ENCODE measurements at regions not wholly inside any gene's neighbourhood (a gene's known extent, or its start where the extent isn't known, plus 50 kb on each side); places are given as distances from the start of the nearest gene placed in this dataset.

DNA sequence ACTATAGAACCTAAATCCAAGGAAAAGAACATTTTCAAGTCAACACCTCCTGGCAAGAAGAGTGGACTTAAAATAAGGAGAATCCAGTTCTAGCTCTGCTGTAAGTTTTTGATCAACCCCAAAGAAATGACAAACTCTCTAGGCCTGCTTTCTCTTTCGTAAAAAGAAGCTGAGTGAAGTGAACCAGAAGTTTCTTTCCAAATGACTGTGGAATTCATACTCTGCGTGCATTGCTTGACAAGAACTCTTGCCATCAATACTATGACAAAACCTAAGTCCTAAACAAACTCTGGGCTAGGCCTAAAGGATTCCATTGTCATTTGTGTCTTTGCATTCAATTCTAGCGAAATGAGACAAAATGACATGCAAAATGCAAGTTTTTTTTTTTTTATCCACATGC lies 187.5 kb upstream of the SOX9 start (continued):
- TF ChIP-seq, protein P1, sequence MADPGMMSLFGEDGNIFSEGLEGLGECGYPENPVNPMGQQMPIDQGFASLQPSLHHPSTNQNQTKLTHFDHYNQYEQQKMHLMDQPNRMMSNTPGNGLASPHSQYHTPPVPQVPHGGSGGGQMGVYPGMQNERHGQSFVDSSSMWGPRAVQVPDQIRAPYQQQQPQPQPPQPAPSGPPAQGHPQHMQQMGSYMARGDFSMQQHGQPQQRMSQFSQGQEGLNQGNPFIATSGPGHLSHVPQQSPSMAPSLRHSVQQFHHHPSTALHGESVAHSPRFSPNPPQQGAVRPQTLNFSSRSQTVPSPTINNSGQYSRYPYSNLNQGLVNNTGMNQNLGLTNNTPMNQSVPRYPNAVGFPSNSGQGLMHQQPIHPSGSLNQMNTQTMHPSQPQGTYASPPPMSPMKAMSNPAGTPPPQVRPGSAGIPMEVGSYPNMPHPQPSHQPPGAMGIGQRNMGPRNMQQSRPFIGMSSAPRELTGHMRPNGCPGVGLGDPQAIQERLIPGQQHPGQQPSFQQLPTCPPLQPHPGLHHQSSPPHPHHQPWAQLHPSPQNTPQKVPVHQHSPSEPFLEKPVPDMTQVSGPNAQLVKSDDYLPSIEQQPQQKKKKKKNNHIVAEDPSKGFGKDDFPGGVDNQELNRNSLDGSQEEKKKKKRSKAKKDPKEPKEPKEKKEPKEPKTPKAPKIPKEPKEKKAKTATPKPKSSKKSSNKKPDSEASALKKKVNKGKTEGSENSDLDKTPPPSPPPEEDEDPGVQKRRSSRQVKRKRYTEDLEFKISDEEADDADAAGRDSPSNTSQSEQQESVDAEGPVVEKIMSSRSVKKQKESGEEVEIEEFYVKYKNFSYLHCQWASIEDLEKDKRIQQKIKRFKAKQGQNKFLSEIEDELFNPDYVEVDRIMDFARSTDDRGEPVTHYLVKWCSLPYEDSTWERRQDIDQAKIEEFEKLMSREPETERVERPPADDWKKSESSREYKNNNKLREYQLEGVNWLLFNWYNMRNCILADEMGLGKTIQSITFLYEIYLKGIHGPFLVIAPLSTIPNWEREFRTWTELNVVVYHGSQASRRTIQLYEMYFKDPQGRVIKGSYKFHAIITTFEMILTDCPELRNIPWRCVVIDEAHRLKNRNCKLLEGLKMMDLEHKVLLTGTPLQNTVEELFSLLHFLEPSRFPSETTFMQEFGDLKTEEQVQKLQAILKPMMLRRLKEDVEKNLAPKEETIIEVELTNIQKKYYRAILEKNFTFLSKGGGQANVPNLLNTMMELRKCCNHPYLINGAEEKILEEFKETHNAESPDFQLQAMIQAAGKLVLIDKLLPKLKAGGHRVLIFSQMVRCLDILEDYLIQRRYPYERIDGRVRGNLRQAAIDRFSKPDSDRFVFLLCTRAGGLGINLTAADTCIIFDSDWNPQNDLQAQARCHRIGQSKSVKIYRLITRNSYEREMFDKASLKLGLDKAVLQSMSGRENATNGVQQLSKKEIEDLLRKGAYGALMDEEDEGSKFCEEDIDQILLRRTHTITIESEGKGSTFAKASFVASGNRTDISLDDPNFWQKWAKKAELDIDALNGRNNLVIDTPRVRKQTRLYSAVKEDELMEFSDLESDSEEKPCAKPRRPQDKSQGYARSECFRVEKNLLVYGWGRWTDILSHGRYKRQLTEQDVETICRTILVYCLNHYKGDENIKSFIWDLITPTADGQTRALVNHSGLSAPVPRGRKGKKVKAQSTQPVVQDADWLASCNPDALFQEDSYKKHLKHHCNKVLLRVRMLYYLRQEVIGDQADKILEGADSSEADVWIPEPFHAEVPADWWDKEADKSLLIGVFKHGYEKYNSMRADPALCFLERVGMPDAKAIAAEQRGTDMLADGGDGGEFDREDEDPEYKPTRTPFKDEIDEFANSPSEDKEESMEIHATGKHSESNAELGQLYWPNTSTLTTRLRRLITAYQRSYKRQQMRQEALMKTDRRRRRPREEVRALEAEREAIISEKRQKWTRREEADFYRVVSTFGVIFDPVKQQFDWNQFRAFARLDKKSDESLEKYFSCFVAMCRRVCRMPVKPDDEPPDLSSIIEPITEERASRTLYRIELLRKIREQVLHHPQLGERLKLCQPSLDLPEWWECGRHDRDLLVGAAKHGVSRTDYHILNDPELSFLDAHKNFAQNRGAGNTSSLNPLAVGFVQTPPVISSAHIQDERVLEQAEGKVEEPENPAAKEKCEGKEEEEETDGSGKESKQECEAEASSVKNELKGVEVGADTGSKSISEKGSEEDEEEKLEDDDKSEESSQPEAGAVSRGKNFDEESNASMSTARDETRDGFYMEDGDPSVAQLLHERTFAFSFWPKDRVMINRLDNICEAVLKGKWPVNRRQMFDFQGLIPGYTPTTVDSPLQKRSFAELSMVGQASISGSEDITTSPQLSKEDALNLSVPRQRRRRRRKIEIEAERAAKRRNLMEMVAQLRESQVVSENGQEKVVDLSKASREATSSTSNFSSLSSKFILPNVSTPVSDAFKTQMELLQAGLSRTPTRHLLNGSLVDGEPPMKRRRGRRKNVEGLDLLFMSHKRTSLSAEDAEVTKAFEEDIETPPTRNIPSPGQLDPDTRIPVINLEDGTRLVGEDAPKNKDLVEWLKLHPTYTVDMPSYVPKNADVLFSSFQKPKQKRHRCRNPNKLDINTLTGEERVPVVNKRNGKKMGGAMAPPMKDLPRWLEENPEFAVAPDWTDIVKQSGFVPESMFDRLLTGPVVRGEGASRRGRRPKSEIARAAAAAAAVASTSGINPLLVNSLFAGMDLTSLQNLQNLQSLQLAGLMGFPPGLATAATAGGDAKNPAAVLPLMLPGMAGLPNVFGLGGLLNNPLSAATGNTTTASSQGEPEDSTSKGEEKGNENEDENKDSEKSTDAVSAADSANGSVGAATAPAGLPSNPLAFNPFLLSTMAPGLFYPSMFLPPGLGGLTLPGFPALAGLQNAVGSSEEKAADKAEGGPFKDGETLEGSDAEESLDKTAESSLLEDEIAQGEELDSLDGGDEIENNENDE (IDR thresholded peaks at IDR 0.05; ENCODE audit: insufficient replicate concordance, low read length), result no peak
- TF ChIP-seq EP300 (IDR thresholded peaks at IDR 0.05; ENCODE audit: borderline replicate concordance in 1 of 2, low read depth in 2 of 2, low read length in 2 of 2), result no peak
- TF ChIP-seq SP4 (IDR thresholded peaks at IDR 0.05; ENCODE audit: low read length), result no peak
